KMS-11 (cell line): ENCODE measurements at regions not wholly inside any gene's neighbourhood (a gene's known extent, or its start where the extent isn't known, plus 50 kb on each side); places are given as distances from the start of the nearest gene placed in this dataset.
"Not testable (repeated sequence)": the region's sequence is repeated elsewhere in the genome, so short reads cannot be mapped to it uniquely, and the experiment has no call there.

Experiments used
- H2AFZ ChIP-seq: fragments of 200-600 bp; sonication (generic); 2 replicates; pipeline ENCODE4 v1.6.1; 2016; ENCODE audit warnings: antibody characterized with exemption, mixed run types, low read depth
- H3K27ac ChIP-seq: fragments of 200-600 bp; sonication (generic); 2 replicates; pipeline ENCODE4 v1.6.1; 2016; ENCODE audit warnings: mild to moderate bottlenecking, mixed run types
- H3K27me3 ChIP-seq: fragments of 200-600 bp; sonication (generic); 2 replicates; pipeline ENCODE4 v1.6.1; 2017; ENCODE audit warnings: mild to moderate bottlenecking, low read depth, mixed run types, moderate library complexity; ENCODE audit not compliant: insufficient read depth
- H3K36me3 ChIP-seq: fragments of 200-600 bp; sonication (generic); 2 replicates; pipeline ENCODE4 v1.6.1; 2017; ENCODE audit warnings: mild to moderate bottlenecking, mixed run types; ENCODE audit not compliant: insufficient read depth
- H3K4me1 ChIP-seq: fragments of 200-600 bp; sonication (generic); 2 replicates; pipeline ENCODE4 v1.6.1; 2016; ENCODE audit warnings: mild to moderate bottlenecking, low read depth, mixed run types; ENCODE audit not compliant: poor library complexity, severe bottlenecking
- H3K4me2 ChIP-seq: fragments of 200-600 bp; sonication (generic); 2 replicates; pipeline ENCODE4 v1.7.0; 2016; ENCODE audit warnings: mild to moderate bottlenecking, mixed run types
- H3K4me3 ChIP-seq: fragments of 200-600 bp; sonication (generic); IDR thresholded peaks from 2 replicates; pipeline ENCODE4 v1.6.1; 2017; ENCODE audit warnings: low read depth, low read length, mixed read lengths; ENCODE audit not compliant: insufficient read depth
- H3K79me2 ChIP-seq: fragments of 200-600 bp; sonication (generic); 2 replicates; pipeline ENCODE4 v1.6.1; 2016; ENCODE audit warnings: low read depth, mixed run types; ENCODE audit not compliant: insufficient read depth
- H3K9ac ChIP-seq: fragments of 200-600 bp; sonication (generic); 2 replicates; pipeline ENCODE4 v1.6.1; 2016; ENCODE audit warnings: mild to moderate bottlenecking, mixed run types
- H4K20me1 ChIP-seq: fragments of 200-600 bp; sonication (generic); 2 replicates; pipeline ENCODE4 v1.6.1; 2016; ENCODE audit warnings: mild to moderate bottlenecking, mixed run types; ENCODE audit not compliant: insufficient read depth
- TF ChIP-seq, protein P1 (sequence below): fragments of 200-600 bp; sonication (generic); conservative IDR thresholded peaks from 2 replicates; pipeline ENCODE4 v1.6.1; 2017; ENCODE audit warnings: low read depth, mild to moderate bottlenecking, antibody characterized with exemption, low read length, moderate library complexity, mixed read lengths

DNA sequence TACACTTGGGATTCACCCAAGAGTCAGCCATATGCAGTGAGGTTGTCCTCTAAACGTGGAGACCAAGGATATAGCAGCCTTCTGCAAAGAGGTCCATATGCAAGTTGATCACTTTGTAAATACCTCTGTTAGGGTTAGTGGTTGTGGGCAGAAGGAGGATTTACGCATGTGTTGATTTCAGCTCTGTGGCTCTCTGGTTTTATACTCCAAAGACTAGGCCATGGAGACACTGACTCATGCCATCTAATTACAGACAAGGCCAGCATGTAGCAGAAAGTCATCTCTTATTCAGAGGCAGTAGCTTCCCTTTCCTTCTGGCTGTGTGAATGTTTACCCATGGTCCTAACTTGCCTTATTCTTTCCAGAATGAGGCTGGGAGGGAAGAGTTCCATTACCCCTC is 140.9 kb upstream of the GOLGA6L4 start:
- not testable (repeated sequence) for H3K9ac ChIP-seq, H4K20me1 ChIP-seq, H3K27me3 ChIP-seq, H3K36me3 ChIP-seq, H3K4me3 ChIP-seq, H3K79me2 ChIP-seq, H2AFZ ChIP-seq, H3K4me2 ChIP-seq, H3K27ac ChIP-seq
- peaks cover 20% of the 10 kb centered on the region for H3K4me1 ChIP-seq

DNA sequence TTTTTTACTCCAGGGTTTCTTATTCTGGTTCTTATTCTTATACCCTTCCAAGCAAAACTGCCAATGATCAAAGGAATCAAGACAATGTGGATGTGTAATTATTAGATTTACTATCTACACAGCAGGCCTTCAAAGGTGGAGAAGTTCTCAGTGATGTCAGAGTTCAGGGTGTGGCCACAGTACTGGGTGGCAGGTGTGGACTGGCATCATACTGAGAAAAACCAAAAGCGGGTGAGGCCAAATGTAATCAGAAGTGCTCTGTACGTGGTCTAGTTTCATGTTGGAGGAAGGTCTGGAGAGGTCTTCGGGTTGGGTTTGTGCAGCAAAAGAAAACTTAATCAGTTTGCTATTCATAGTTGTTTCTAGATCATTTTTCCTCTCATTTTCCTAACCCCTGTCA is 138.5 kb upstream of the GOLGA6L4 start:
- H3K27ac ChIP-seq, H3K9ac ChIP-seq, H3K4me2 ChIP-seq, H3K36me3 ChIP-seq, H3K79me2 ChIP-seq, H4K20me1 ChIP-seq, H2AFZ ChIP-seq, H3K27me3 ChIP-seq, H3K4me3 ChIP-seq: not testable (repeated sequence)
- peaks cover 23% of the 10 kb centered on the region for H3K4me1 ChIP-seq

DNA sequence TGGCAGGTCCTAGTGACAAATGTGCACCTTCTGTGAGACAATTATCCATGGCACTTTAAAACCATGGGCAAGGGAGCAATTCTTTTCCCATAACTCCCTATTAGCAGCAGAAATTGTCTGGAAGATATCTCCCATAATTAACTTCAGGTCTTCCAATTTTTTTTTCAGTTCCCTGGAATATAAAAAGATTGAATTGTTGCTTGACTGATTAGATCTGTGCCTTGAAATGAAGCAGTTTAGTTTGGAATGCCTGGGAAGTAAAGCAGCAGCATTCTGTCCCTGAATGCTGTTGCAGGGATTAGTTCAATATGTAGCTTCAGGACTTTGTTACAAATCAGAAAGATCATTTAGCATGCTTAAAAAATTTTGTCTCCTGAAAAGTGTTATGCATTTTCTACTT is 137.0 kb upstream of the GOLGA6L4 start:
- no peaks in the 10 kb centered on the region for H3K36me3 ChIP-seq
- peaks cover 23% of the 10 kb centered on the region for H3K4me1 ChIP-seq
- no peak overlapping the region for H3K9ac ChIP-seq
- H3K79me2 ChIP-seq = no peaks in the 10 kb centered on the region
- H3K27ac ChIP-seq = no peak overlapping the region
- no peak overlapping the region for H2AFZ ChIP-seq
- H4K20me1 ChIP-seq = no peaks in the 10 kb centered on the region
- H3K4me2 ChIP-seq = no peak overlapping the region
- H3K27me3 ChIP-seq = no peaks in the 10 kb centered on the region
- no peak overlapping the region for H3K4me3 ChIP-seq
- TF ChIP-seq, protein P1, sequence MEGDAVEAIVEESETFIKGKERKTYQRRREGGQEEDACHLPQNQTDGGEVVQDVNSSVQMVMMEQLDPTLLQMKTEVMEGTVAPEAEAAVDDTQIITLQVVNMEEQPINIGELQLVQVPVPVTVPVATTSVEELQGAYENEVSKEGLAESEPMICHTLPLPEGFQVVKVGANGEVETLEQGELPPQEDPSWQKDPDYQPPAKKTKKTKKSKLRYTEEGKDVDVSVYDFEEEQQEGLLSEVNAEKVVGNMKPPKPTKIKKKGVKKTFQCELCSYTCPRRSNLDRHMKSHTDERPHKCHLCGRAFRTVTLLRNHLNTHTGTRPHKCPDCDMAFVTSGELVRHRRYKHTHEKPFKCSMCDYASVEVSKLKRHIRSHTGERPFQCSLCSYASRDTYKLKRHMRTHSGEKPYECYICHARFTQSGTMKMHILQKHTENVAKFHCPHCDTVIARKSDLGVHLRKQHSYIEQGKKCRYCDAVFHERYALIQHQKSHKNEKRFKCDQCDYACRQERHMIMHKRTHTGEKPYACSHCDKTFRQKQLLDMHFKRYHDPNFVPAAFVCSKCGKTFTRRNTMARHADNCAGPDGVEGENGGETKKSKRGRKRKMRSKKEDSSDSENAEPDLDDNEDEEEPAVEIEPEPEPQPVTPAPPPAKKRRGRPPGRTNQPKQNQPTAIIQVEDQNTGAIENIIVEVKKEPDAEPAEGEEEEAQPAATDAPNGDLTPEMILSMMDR = no peak

DNA sequence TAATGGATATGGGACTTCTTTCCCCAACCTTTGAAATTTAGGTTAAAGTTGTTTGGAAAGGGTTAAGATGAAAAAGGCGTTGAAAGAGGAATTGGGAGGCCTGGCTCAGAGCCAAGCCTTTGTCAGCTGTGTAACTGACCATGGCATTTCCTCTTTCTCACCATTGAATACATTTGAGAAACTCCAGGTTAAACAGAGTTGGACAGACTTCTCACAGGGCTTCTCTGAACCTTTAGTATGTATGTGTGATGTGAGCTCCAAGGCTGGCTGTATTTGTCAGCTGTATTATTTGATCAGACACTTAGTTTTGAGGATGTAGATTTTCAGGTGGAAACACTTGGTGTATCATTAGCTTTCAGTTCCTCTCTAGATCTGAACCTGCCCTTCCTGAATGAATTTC is 136.4 kb upstream of the GOLGA6L4 start:
- H3K36me3 ChIP-seq = no peaks in the 10 kb centered on the region
- TF ChIP-seq, protein P1 = no peak
- peaks cover 23% of the 10 kb centered on the region for H3K4me1 ChIP-seq
- H3K79me2 ChIP-seq = no peaks in the 10 kb centered on the region
- H3K4me3 ChIP-seq = no peak overlapping the region
- H3K27me3 ChIP-seq = no peaks in the 10 kb centered on the region
- no peak overlapping the region for H3K9ac ChIP-seq
- no peak overlapping the region for H3K4me2 ChIP-seq
- no peaks in the 10 kb centered on the region for H4K20me1 ChIP-seq
- H2AFZ ChIP-seq = no peak overlapping the region
- no peak overlapping the region for H3K27ac ChIP-seq

DNA sequence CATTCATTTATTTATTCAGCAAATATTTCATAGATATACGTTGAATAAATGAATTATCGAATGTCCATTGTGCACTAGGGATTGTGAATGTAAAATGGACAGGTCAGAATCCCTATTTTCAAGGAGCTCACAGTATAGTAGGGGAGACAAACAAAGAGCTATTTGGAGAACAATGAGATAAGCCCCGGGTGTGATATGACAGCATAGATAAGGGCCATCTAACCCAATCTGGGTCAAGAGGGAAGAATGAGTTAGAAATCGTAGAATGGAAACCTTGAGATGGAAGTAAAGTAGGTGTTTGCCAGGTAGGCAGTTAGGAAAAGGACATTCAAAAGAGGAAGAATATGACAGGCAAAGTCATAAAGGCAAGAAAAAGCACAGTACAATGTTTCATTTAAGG is 132.2 kb upstream of the GOLGA6L4 start:
- TF ChIP-seq, protein P1 = no peak
- no peaks in the 10 kb centered on the region for H3K36me3 ChIP-seq
- no peaks in the 10 kb centered on the region for H3K27me3 ChIP-seq
- H3K4me3 ChIP-seq = no peak overlapping the region
- H3K4me1 ChIP-seq = peaks cover 8% of the 10 kb centered on the region
- H3K27ac ChIP-seq = no peak overlapping the region
- no peak overlapping the region for H3K4me2 ChIP-seq
- H4K20me1 ChIP-seq = no peaks in the 10 kb centered on the region
- no peak overlapping the region for H3K9ac ChIP-seq
- H3K79me2 ChIP-seq = no peaks in the 10 kb centered on the region
- no peak overlapping the region for H2AFZ ChIP-seq
